Activated CD4-positive, alpha-beta T cell treated with anti-CD3 and anti-CD28 coated beads, Interleukin-2, amount 50 U/mL, for 24 hours (primary cell): ENCODE measurements at regions not wholly inside any gene's neighbourhood (a gene's known extent, or its start where the extent isn't known, plus 50 kb on each side); places are given as distances from the start of the nearest gene placed in this dataset.
A peak's percentile ranks its signal among the peaks of the same experiment; 100 is the strongest.
"Not testable (repeated sequence)": the region's sequence is repeated elsewhere in the genome, so short reads cannot be mapped to it uniquely, and the experiment has no call there.

ENCODE experiments used
- DNase-seq, 2 donors: peaks; one replicate each; pipeline ENCODE4 v3.0.0-alpha.2; 2020; ENCODE audit warnings: low read depth in 1 of 2, low spot score in 1 of 2

GRCh38 chr10:60618861-60619260, 159.4 kb upstream of the CDK1 start:
- DNase-seq, result no peak

DNA sequence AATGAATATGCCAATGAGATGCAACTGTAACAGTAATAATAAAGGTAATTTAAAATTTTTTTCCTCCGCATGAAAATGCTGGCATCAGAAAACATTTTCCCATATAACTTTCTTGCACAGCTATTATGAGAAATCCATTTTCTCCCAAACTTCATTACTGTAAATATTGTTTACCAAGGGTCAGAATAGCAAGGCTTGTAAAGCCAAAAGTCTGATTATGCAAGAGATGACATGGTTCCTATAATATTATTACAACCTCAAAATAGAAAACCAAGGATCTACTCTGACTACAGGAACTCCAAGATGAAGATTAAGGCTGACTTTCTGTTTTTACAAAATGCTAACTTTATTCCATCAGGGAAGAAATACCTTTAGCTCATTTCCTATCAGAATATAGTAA, 162.7 kb upstream of the CDK1 start:
- DNase-seq, result no peak

DNA sequence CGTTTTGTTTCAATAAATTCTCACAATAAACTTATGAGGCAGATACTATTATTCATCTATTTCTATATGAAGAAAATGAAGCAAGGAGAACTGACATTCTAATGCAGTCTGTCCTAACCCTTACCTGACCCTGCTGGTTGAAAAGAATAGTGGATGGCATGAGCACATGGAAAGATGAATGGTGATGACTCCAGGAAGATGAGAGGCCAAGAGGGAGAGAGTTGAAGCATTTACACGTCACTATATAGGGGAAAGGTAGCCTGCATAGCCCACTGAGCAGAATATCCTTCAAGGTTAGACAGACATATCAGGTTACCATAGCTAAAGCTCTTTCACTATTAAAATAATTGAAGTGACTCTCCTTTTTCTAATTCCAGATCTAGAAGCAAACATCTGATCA, 163.9 kb upstream of the CDK1 start:
- no peak for DNase-seq

- no peak for DNase-seq
Observed at GRCh38 chr10:60613434-60613833, 164.8 kb upstream of the CDK1 start.

- DNase-seq, result peak in 1 of 2 donors; percentile 33
Observed at GRCh38 chr10:60611291-60611747, 167.0 kb upstream of the CDK1 start.

GRCh38 chr10:60607372-60607771, 170.9 kb upstream of the CDK1 start:
- no peak for DNase-seq

DNA sequence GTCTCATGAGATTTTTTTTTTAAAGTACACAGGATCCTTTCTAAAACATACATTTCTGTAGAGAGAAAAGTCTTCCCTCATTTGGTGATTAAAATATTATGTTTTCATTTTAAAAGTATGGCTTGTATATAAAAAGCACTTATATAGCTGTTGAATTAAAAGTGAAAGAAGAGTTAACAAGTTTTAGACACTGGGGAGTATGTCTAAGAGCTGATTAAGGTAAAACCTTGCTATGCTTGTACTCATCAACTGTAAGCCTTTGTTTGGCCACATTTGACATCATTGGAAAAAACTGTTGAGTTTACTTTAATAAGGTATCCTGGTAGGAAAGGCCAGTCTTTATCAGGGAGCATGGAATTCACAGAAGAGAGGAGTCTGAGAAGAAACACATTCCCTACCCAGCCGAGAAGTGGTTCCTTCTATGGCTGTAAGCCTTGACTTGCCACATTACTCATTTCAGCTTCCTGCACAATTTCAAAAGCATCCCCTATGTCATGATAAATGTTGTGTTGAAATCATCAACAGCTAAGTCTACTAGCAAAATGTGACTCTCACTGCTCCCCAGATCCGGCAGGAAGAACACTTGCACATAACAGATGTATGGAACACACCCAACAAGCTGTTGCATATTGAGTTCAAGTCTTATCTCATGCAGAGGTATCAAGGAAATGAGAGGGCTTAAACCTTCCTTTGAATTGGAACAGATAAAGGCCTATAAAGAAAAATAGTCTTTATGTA, 171.8 kb upstream of the CDK1 start:
- DNase-seq, result no peak

- DNase-seq, result no peak
Observed at GRCh38 chr10:60605476-60605875, 172.8 kb upstream of the CDK1 start.

DNA sequence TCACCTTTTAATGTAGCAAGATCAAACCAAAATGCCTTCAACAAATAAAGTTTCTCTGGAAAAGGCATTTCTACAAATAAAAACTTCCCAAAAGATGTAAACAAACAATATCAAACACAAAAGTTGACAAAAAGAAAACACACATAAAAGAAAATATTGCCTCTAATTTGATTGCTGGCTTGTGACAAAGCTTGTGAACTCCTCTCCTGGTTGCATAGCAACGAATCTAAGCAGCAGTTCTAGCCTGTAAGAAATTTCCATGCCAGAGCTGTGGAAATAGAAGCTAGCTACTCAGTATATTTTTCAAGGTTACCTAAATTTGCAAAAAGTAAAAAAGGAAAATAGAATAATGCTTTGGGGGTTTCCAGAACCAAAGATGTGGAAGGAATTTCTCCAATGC, 173.9 kb upstream of the CDK1 start:
- no peak for DNase-seq

DNA sequence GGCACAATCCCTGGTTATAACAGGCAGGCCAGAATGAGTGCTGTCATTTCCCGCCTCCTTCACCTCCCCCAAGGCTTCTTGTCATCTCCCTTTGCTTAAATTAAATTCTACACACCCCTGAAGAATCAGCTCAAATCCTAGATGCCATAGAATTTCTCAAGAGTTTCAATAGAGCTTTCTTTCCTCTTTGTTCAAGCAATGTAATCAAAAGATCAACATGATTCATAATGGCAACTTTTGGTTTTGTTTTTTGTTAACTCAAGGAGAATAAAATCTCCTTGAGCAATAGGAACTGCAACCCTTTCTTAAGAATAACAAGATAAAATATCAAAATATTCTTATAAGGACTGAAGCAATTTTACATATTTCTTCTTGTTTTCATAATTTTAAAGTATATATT, 180.8 kb upstream of the CDK1 start:
- DNase-seq, result no peak

DNA sequence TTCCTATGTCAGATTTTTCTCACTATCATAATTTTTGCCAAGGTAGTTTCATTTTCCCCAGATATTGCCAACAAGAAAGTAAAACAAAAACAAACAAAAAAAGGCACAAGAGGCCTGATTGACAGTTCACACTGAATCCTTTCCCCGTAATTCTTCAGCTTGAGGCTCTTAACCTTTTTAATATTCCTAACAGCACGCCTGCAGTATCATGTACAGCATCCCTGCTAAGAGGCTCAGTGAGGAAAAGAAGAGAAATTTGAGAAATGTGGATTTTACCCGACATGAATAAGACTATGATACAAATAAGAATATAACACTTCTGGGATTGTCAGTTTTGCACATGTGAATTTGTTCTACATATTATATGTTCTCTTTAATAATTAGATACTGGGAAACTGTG, 182.4 kb upstream of the CDK1 start:
- no peak for DNase-seq

DNA sequence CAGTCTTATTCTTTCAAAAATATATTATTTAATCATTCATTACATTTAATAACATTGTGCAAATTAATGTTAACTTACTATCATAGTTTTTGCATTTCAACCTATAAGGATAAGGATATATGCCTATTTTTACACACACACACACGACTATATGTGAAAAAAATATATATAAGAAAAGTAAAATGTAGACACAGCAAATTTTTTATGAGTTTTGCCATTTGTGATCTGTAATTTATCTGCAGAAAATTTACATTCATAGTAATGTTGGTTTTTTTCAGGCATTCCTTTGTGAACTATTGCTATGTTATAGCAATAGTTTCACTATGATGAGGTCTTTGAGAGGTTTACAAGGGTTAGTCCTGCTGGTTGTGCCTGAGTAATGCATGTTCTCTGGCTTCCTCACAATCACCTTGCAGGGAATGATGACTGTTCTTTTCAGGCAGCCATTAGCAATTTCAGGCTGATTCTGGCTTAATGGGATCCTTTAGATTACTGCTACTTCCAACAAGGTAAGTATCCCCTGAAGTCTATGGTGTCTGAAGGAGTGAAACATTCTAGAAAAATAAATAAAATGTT, 183.7 kb upstream of the CDK1 start:
- DNase-seq, result no peak

- no peak for DNase-seq
Observed at GRCh38 chr10:60591119-60591518, 187.2 kb upstream of the CDK1 start.

DNA sequence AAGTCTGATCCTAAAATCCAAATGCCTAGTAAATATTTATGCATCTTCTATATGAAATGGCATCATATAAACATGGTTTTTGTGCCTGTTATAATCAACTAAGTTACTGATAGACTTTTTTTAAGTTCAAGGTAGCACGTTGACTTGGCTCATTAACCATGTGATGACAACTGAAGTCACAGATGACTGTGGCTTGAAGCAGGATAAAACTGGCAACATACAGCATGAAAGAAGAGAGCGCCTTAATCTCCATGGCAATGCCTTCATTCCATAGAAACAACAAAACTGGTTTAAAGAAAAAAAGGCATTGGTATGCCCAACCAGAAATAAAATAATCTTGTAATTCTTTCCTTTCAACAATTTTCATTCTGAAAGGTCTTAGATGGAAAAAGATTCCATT, 188.9 kb upstream of the CDK1 start:
- DNase-seq, result no peak

DNA sequence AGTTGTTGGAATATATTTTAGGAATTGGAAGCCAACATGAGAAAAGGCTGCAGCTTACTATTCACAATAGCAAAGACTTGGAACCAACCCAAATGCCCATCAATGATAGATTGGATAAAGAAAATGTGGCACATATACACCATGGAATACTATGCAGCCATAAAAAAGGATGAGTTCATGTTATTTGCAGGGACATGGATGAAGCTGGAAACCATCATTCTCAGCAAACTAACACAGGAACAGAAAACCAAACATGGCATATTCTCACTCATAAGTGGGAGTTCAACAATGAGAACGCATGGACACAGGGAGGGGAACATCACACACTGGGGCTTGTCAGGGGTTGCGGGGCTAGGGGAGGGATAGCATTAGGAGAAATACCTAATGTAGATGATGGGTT, 192.1 kb upstream of the ANK3 start:
- not testable (repeated sequence) for DNase-seq

DNA sequence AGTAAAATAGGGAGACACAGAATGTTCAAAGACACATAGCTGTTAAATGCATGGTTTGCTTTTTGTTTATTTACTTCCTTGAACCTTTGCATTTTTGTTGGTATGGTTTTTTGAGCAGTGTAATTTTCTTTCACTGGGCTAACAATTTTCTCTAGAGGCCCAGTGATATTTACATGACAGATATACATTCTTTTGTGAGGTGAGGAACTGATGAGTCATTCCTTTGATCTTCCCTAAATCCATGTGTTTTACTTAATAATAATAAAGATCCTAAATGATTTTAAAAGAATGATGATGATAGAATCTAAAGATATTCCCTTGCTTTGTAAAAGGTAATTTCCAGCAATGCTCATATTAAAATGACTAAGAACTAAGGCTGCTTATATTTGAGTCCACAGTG, 188.5 kb upstream of the ANK3 start:
- DNase-seq, result no peak

DNA sequence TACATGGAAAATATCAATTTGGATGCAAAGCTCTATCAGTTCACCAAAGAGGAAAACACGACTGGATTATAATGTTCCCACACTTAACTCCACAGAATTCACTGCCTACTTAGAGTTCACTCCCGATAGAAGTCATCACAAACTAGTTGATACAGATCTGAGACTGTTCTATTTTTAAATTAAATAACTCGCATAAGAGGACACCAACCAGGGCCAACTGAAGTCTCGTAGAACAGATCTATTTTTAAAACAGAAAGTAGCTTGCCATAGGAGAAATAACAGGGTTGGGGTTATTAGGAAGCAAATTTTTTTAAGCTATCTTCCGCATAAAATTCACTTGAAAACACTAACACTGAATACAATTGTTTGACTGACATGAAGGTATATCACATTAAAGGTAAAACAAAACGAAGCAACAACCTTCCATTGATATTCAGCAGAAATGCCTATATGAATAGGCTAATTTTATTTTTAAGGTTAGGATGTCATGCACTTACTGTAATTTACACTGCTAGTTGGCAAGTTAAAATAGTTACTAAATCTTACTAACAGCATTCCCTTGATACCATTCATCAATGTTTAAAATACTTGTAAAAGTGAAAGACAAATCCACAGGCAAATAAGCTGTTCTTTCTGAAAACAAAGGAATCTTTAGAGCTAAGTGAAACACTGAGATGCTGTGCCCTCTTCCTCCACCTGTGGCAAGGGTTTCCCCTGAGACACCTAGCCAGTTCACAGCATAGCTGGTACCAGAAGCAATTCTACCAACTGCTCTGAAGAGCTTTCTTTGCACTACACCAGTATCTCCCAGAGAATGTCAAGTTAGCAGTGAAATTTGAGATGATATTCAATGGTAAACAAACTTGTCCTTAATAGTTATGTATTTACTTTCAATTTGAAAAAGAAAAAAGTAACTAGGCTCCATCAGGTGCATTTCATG, 186.7 kb upstream of the ANK3 start:
- DNase-seq, result no peak

GRCh38 chr10:60575105-60575504, 185.4 kb upstream of the ANK3 start:
- DNase-seq, result no peak

DNA sequence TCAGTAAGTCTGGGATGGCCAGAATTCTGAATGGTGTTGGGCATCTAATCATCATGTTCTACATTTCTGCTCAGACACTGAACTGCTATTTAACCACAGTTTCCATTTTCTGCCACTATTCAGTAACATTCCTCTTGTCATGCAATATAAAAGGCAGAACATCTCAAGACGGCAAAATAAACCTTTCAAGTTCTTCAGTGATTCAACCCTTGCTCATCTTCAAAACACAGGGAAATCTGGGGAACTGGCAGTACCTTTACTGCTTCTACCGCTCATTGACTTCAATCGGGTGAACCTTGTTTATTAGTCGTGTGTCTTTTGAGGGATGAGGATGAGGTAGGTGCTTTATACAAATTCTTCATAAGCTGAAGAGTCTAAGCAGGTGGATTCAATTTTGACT, 184.7 kb upstream of the ANK3 start:
- no peak for DNase-seq

GRCh38 chr10:60573336-60573735, 183.7 kb upstream of the ANK3 start:
- DNase-seq, result peak; percentile 27 to 48

- peak; percentile 18 to 20 for DNase-seq
Observed at GRCh38 chr10:60572511-60573194, 183.0 kb upstream of the ANK3 start.
